ENCODE measurements at regions not wholly inside any gene's neighbourhood (a gene's known extent, or its start where the extent isn't known, plus 50 kb on each side); places are given as distances from the start of the nearest gene placed in this dataset.

DNA sequence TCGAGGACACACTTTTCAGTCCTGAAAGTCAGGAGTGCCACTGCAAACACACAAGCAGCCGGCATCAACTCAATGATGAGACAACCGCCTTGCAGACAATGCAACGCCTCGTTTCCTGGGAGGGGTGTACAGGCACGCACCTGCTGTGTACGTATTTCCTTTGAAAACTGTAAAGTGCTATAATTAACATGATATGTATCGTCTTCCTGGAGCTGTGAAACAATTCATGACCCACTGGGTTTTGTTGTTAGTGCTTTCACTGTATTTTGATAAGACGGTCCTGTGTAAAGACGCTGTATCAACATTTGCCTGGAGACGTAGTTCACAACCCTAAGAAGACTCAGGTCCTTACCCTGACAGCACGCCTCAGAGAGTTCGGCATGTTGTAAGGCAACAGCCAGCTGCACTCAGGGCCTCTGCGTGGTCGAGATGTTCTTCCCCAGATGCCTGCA lies 105.7 kb upstream of the ANO1 start:
- DNase-seq (ENCODE audit: low read depth) = peak; percentile 5

DNA sequence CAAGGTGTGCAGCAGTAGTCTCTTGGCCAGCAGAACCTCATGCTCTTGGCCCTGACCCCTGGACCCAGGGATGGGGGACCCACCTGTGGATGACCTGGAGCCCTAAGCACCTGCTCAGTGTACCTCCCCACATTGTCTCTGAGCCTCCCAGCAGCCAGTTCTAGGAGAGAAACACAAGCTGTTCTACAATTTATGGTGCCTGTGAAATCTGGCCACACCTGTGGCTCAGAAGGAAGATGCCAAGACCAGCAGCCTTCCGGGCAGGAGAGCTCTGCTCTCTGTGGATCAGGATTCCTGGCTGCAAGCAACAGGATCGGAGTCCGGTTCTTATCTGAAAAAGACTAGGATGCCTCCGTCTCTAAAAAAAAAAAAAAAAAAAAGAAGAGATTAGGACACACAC lies 103.6 kb upstream of the ANO1 start:
- no peak for DNase-seq (ENCODE audit: low read depth)

DNA sequence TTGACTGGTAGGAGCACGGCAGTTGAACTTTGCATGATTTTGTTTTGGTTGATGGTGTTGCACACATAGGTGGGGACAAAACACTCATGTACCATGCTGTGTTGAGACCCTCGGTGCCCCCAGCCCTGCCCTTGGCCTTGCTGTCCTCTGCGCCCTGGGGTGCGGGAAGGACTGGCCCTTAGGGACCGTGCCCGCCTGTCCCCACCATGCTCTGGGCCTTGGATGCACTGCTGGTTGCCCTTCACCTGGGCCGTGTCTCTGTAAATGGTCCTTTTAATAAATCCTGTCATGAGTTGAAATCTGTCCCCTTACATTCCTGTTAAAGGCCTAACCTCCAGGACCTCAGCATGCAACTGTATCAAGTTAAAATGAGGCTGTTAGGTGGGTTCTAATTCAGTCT lies 102.3 kb upstream of the ANO1 start:
- no peak for DNase-seq (ENCODE audit: low read depth)

DNA sequence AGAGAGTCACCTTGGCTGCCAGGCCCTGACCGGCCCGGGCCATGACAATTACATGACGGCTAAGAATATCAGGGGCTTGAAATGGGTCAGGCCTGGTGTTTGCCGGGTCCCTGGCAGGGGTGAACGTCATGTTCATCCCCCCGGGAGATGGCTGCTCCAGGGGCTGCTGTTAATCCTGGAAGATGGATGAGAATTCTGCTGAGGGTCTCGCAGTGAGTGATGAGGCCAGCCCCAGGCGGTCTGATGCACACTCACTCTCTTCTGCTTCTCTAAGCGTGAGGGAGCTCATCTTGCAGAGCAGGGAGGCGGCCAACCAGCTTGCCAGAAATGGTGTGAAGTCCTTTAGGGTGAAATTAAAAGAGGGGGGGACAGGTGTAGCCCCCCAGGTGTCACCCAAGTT lies 101.3 kb upstream of the ANO1 start:
- DNase-seq (ENCODE audit: low read depth) = no peak

DNA sequence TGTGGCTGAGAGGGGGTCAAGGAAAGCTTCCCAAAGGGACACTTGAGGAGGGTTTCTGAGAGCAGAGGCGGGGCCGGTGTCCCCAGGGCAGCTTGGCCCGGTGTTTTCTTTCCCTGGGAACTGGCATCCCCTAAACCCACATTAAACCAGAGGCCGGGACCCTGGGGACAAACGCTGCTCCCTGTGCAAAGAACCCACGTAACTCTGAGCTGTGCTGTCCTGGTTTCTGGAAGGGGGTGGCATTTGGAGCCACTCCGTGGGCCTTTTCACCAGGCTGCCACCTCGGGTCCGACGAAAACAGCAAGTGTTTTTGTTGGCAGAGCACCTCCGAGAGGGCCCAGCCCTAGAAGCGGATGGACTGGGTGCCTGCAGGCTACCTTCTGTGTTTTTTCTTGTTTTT lies 100.2 kb upstream of the ANO1 start:
- no peak for DNase-seq (ENCODE audit: low read depth)

DNA sequence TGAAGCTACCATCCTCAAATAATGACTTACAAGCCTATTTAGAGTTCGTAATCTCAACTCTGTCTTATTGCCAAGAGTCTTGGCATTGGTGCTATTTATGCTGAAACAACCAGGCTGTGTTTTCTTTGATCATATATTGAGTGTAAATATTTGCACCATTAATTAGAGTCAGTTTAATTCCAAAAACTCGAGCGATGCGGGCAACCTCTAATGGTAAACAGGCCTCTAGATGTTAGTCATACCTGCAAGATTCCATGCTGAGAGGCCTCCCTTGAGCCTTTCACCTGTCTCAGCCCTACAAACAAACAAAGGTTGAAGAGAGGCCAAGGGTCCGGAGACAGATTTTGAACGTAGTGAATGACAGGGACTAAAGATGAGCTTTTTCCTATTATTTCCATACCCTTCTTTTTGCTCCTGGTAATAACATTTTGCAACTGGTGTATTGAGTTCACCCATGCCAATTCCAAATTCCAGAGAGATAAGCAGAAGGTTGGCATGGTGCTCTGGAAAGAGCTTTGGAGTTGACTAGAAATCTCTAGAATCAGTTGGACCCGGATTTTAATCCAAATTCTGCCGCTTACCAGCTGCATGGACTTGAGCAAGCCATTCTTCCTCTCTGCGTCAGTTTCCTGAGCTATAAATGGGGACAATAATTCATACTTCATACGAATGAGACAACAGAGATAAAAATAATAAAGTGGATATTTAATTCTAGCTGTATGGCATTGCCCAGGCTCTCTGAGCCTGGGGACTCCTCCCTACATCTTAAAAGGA lies 99.1 kb upstream of the ANO1 start:
- no peak for DNase-seq (ENCODE audit: low read depth)

DNA sequence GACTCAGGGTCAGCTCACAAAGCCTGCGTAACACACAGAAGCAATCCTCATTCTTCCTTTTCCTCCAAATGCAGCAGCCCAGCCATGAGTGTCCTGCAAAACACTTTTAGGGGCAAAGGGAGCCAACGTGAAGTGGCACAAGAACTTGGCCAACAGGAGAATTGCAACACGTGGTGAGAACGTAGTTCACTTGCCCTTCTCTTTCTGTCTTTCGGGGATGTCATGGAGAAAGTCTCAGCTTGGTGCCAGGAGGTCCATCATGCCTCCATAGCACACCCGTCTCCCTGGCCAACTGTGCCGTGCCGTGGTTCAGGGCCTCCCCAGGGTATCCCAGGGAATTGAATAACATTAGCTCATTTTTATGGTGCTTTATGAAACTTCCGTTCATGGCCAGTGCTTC lies 98.5 kb upstream of the ANO1 start:
- no peak for DNase-seq (ENCODE audit: low read depth)

DNA sequence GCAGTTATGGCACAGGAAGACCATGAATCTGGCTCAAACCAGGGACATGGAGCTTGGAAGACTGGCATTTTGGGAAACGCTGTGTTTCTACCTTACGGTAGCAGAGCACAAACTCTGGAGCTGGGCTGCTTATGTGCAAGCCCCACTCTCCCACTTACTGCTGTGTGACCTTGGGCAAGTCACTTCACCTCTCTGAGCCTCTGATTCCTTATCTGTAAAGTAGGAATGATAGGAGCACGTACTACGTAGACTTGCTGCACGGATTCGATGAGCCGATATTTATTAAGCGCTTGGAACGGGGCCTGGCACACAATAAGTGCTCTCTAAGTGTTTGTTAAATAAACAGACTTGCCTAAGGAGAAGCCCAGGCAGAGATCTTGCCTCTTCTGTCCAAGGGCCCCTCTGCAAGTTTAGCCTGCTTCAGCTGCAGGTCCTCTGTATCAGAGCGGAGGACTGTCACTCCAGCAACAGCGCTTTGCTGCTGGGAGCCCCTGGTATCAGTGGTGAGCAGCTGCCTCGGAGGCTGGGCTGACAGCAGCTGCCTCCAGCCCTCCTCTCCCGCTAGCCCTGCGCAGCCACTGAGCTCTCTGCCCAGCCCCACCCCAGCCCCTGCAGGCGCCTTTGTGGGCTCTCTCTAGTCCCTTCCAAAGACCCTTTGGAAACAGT lies 96.9 kb upstream of the ANO1 start:
- no peak for DNase-seq (ENCODE audit: low read depth)

DNA sequence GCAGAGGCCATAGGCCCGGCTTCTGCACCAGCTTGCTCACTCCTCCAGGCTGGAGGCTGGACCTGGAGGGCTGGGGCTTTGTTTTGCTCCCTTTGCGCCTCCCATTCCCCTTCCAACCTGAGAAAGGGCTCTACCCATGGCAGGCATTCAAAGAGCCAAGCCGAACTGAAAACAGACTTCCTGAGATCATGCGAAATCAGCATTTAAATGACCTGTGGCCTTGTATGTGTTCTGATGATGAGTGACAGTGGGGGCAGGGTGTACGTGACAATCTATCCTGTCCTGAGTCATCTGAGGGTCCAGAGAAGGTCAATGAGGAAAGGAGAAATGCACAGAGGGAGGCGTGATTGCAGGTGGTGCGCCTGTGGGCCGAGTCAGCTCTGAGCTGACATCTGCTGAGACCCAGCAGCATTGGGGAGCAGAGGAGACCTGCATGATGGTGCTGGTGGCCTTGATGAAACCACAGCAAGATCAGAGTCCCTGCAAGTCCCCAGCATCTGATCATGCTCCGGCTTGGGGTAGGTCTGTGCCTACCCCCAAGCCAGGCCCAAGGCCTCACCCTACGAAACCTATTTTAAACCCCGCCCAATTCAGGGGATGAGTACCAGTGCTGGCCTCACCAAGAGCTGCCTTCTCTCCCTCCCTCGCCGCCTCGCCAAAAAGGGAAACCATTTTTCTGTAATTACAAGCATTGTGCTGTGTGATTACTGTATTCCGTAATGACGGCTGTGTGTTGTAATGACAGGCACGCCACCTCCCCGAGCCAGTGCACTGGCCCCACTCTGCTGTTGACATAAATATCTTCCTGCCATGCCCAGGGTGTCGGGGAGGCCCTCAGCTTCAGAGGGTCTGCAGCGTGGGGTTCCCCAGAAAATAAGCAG lies 95.2 kb upstream of the ANO1 start:
- DNase-seq (ENCODE audit: low read depth) = no peak

DNA sequence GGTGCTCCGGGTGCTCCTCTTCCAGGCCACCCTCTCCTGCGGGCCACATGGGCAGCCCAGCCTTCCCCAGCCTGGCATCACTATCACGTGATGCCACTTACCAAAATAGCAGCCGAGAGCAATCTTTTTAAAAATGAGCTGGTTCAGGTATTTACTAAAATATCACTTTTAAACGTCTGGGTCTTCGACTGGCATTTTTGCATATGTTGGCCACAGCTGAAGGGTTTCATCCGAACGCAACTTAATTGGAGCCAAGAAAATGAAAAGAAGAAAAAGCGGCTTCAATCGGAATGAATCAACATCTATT lies 94.6 kb upstream of the ANO1 start:
- DNase-seq (ENCODE audit: low read depth) = no peak

DNA sequence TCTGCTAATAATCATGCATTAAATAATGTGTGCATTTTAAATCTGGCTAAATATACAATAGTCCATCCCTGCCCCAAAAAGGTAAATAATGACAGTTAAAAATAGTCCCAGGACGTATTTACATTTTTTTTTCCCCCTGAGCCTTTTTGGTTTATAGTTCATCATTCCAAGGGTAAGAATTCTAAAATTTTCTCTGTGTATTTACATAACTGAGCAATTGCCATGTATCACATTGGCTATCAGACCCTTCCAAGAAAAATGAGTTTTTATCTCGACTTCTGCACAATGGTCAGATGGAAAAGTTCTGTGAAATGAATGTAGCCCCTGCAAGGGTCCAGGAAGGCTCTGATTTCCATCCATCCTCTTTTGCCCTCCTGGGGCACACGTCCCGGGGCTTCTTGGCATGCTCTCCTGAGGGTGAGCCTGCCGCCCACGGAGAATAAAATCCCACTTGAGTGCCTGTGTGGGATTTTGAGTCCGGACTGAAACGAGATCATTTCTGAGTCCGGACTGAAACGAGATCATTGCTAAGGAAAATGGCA lies 94.1 kb upstream of the ANO1 start:
- DNase-seq (ENCODE audit: low read depth) = no peak

DNA sequence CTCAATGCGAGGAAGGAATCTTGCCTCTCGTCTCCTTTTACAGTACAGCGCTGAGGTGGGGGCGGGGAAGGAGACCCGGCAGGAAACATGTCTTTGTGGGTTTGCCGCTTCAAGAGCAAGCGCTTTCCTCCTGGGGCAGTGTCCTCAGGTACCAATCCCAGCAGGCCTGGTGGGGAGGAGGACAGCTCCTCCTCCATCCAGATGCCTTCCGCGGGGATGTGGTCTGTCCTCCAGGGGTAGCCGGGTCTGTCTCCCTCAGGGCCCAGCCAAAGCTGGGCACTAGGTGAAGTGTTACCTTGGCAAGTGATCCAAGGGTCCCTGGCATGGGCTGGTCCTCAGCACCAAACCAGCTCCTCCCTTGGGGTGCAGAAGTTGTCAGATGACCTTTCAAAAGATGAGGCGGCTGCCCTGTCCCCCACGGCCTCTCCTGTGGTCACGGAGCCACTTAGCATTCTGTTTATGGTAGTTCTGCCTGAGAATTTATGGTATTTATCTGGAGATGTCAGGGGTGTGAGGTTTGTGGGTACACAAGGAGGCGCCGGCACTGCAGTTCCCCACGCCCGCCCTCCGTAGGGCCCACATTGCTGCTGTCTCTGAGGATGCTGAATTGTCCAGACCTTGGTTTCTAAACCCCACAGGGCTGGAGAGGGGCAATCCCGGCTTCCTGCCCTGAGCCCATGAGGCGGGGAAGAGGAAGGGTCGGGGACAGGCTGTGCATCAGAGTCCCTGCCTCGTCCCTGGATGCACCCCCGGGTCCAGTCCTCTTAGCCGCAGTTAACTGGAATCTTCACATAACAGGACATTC lies 93.5 kb upstream of the ANO1 start:
- DNase-seq (ENCODE audit: low read depth) = no peak

DNA sequence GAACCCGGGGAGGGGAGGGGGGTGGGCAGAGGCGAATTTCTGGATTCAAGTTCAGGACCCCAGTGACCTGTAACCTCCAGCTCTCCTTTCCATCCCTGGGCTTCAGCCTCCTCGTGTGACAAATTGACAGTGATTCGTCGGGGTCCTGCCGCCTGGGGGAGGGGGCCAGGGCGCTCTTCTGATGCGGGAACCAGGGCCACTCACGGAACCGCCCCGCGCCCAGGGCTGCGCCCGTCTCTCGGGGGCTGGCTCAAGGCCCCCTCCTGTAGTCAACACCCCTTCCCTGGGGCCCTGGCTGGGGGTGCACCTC lies 92.8 kb upstream of the ANO1 start:
- DNase-seq (ENCODE audit: low read depth) = no peak

DNA sequence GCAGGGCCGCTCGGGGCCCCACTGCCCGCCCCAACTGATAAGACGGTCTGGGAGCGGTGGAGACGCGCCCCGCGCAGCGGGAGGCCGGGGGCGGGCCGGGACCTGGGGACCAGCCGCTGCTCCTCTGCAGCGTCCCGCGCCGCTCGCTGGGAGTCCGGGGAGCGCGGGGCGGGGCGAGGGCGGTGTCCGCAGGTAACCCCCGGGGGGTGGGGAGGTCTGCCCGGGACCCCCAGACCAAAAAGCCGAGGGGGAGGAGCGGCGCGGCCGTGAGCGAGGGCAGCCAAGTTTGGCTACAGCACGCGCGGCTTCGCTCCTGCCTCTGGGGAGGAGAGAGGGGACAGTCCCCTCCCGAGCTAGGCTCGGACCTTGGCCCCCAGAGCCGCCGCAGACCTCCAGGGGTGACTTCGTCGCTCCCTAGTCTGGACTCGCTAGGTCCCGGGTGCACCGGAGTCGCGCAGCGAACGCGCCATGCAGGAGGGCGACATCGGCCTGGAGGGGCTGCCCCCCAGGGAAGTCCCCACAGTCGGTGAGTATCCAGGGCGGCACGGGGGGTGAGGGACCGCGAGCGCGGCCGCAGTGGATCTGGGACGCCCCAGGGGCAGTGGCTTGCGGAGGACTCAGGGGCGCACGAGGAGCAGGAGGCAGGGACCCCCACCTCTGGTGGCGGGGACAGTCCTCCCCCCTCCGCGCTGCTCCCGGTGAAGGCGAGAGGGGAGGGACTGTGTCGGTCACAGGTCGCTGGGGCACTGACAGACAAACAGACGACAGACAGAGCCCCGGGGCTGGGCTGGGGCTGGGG lies 92.3 kb upstream of the ANO1 start:
- DNase-seq (ENCODE audit: low read depth) = no peak

DNA sequence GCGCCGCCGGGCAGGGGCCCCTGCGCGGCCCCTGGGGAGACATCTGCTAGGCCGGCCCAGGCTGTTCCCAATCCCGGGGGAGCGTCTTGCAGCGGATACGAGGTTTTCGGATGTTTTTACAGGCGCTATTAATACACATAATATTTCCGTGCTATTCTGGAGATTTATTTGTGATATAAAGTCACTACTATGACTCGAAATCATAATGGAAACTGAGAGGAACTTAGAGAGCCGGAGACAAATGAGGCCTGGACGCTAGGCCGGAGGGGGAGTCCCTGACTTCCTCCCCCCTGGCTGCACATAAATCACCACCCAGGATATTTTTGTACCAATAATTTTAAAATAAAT lies 91.7 kb upstream of the ANO1 start:
- no peak for DNase-seq (ENCODE audit: low read depth)

DNA sequence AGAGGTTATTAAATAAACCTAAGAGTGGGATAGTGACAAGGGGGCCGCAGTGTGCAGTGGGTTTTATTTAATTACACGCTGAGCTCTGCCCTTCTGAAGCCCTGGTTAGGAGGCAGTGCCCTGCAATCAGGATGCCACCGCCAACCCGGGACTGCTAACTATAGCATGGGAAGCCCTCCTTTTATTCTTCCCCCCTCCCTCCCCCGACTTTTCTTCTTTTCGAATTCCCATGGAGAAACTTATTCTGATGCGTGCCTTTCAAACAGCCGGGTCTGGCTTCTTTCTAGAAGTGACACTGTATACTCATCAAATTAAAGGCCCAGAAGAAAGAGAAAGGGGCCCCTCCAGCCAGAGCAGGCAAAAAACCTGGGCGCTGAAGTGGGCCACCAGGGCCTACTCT lies 91.3 kb upstream of the ANO1 start:
- DNase-seq (ENCODE audit: low read depth) = no peak

DNA sequence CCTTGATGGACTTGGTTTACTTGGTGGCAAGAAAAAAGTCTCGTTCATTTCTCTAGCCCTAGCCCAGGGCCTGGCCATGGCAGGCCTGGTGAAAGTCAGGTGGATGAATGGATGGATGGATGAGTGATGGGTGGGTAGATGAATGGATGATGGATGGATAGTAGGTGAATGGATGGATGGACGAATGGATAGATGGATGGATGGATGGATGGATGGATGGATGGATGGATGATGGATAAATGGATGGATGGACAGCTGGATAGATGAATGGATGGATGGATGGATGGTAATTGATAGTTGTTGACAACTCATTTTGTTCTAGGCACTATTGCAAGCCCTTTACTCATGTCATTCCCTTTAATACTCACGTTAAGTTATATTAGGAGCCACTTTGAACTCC lies 86.1 kb upstream of the ANO1 start:
- no peak for DNase-seq (ENCODE audit: low read depth)

DNA sequence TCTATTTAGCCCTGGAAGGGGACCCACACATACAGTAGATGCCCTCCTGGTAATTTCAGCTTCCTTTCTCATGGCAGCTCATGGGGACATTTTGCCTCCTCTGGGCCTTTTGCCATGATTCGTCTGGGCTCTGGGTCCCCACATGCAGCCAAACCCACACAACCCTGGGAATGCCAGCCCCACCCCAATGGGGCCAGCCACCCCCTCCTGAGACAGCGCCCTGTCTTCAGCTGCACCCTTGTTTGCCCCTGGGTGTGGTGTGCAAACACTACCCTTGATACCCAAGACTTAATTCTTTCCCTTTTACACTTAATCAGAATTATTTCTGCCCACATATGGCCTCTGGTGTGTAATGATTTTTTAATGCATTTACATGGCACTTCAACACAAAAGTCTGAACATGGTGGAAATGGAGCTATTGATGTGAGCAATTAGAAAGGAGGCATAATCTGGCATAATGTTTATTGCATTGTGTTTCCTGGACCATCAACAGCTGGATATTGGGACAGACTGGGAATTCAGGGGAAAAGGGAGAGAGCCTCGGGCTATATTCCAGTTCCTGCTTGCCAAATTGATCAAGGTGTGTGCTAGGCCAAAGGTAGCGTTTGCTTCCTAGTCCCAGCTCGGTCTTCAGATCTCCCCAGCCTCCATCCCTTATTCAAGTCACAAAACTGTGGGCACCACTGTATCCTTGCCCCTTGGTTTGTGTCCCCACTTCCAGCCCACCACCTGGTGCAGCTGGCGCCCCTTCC lies 85.0 kb upstream of the ANO1 start:
- no peak for DNase-seq (ENCODE audit: low read depth)

DNA sequence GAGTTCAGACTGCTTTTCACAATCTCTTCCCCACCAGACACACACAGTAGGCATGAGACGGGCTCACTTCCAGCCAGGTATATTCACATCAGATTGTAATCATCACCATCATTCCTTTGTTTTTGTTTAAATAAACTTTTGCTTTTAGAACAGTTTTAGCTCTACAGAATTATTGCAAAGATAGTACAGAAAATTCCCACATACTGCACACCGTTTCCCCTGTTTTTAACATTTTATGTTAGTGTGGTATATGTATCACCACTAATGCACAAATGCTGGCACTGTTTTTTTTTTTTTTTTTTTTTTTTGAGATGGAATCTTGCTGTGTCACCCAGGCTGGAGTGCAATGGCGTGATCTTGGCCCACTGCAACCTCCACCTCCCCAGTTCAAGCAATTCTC lies 83.3 kb upstream of the ANO1 start:
- no peak for DNase-seq (ENCODE audit: low read depth)

DNA sequence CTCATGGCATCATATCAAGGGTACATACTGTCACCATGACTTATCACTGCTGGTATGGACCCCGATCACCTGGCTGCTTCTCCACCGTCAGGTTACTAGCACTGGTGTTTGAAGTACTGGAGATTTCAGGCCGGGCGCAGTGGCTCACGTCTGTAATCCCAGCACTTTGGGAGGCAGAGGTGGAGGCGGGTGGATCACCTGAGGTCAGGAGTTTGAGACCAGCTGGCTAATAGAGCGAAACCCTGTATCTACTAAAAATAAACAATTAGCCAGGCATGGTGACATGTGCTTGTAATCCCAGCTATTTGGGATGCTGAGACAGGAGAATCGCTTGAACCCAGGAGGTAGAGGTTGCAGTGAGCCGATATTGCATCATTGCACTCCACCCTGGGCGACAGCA lies 82.4 kb upstream of the ANO1 start:
- DNase-seq (ENCODE audit: low read depth) = no peak

DNA sequence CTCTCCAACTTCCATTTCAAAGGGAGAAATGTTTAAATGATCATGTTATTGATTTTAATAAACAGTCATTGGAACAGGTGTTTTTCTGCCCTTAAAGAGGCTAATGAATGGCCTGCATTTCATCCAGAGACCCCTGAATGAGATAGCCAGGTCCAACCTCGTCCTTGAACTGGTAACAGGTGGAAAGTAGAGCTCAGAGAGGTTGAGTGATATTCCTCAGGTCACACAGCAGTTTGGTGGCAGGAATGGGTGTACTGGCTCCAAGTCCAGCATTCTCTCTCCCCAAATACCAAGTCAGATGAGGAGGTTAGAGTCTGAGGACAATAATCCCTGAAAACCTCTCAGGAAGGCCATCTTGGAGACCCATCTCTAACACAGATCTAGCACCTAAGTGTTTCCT lies 81.7 kb upstream of the ANO1 start:
- no peak for DNase-seq (ENCODE audit: low read depth)
